Skeletal muscle satellite cell (primary cell): ENCODE measurements at regions not wholly inside any gene's neighbourhood (a gene's known extent, or its start where the extent isn't known, plus 50 kb on each side); places are given as distances from the start of the nearest gene placed in this dataset.

ENCODE experiments used
- H3K27me3 ChIP-seq: 2 replicates; pipeline ENCODE4 v1.7.0; 2013; ENCODE audit warnings: low read length; ENCODE audit not compliant: control insufficient read depth, insufficient read depth
- H3K36me3 ChIP-seq: 2 replicates; pipeline ENCODE4 v1.7.0; 2013; ENCODE audit warnings: mild to moderate bottlenecking, control low read depth, low read length; ENCODE audit not compliant: insufficient read depth
- H3K4me1 ChIP-seq: 2 replicates; pipeline ENCODE4 v1.7.0; 2013; ENCODE audit warnings: low read length; ENCODE audit not compliant: control insufficient read depth, insufficient read depth
- H3K4me2 ChIP-seq: 2 replicates; pipeline ENCODE4 v1.7.0; 2013; ENCODE audit warnings: mild to moderate bottlenecking, low read length
- H3K4me3 ChIP-seq: 2 replicates; pipeline ENCODE4 v1.7.0; 2013; ENCODE audit warnings: low read length
- H3K9ac ChIP-seq: 2 replicates; pipeline ENCODE4 v1.7.0; 2013; ENCODE audit warnings: mild to moderate bottlenecking, low read depth, low read length, moderate library complexity
- H3K9me3 ChIP-seq: replicated peaks from 2 replicates; pipeline ENCODE4 v1.7.0; 2013; ENCODE audit warnings: mild to moderate bottlenecking, control low read depth, low read length

GRCh38 chr9:69955536-69956355 lies 87.9 kb upstream of the MAMDC2 start:
- no peak overlapping the region for H3K9ac ChIP-seq
- H3K4me2 ChIP-seq = no peak overlapping the region
- H3K27me3 ChIP-seq = no peaks in the 10 kb centered on the region
- no peaks in the 10 kb centered on the region for H3K36me3 ChIP-seq
- no peak overlapping the region for H3K4me3 ChIP-seq
- no peaks in the 10 kb centered on the region for H3K9me3 ChIP-seq
- H3K4me1 ChIP-seq = no peaks in the 10 kb centered on the region

GRCh38 chr9:69961843-69962242 lies 81.8 kb upstream of the MAMDC2 start:
- Histone ChIP-seq H3K9me3 (no peaks in the 10 kb centered on the region), H3K4me1 (peaks cover 12% of the 10 kb centered on the region), H3K4me2 (no peak overlapping the region), H3K27me3 (no peaks in the 10 kb centered on the region), H3K36me3 (no peaks in the 10 kb centered on the region), H3K9ac (no peak overlapping the region), H3K4me3 (no peak overlapping the region)

- H3K4me3 ChIP-seq = no peak overlapping the region
These were observed 79.8 kb upstream of the MAMDC2 start for GRCh38 chr9:69963803-69964202.

GRCh38 chr9:69964446-69964845 lies 79.2 kb upstream of the MAMDC2 start:
- H3K9me3 ChIP-seq = no peaks in the 10 kb centered on the region

More at GRCh38 chr9:69963803-69964202, 79.8 kb upstream of the MAMDC2 start:
- Histone ChIP-seq H3K9ac (no peak overlapping the region), H3K4me2 (no peak overlapping the region), H3K4me1 (peaks cover 12% of the 10 kb centered on the region), H3K27me3 (no peaks in the 10 kb centered on the region), H3K36me3 (no peaks in the 10 kb centered on the region), H3K9me3 (no peaks in the 10 kb centered on the region)

GRCh38 chr9:69965416-69966145 lies 78.1 kb upstream of the MAMDC2 start:
- Histone ChIP-seq H3K4me2 (no peak overlapping the region), H3K9me3 (no peaks in the 10 kb centered on the region), H3K9ac (no peak overlapping the region), H3K4me1 (peaks cover 12% of the 10 kb centered on the region), H3K27me3 (no peaks in the 10 kb centered on the region), H3K4me3 (no peak overlapping the region), H3K36me3 (no peaks in the 10 kb centered on the region)

More at GRCh38 chr9:69964446-69964845, 79.2 kb upstream of the MAMDC2 start:
- Histone ChIP-seq H3K4me3 (no peak overlapping the region), H3K27me3 (no peaks in the 10 kb centered on the region), H3K4me2 (no peak overlapping the region), H3K9ac (no peak overlapping the region), H3K4me1 (peaks cover 12% of the 10 kb centered on the region), H3K36me3 (no peaks in the 10 kb centered on the region)

GRCh38 chr9:69967344-69967743 lies 76.3 kb upstream of the MAMDC2 start:
- Histone ChIP-seq H3K9me3 (no peaks in the 10 kb centered on the region), H3K9ac (no peak overlapping the region), H3K36me3 (no peaks in the 10 kb centered on the region), H3K4me3 (no peak overlapping the region), H3K4me2 (no peak overlapping the region), H3K4me1 (peaks cover 16% of the 10 kb centered on the region), H3K27me3 (no peaks in the 10 kb centered on the region)

- Histone ChIP-seq H3K9me3 (no peaks in the 10 kb centered on the region), H3K4me2 (no peak overlapping the region), H3K27me3 (no peaks in the 10 kb centered on the region), H3K4me3 (no peak overlapping the region), H3K36me3 (no peaks in the 10 kb centered on the region), H3K9ac (no peak overlapping the region), H3K4me1 (peaks cover 18% of the 10 kb centered on the region)
These were observed 73.6 kb upstream of the MAMDC2 start for GRCh38 chr9:69970001-69970533.

- peaks cover 23% of the 10 kb centered on the region for H3K4me1 ChIP-seq
- no peaks in the 10 kb centered on the region for H3K27me3 ChIP-seq
- H3K4me2 ChIP-seq = no peak overlapping the region
- H3K9me3 ChIP-seq = no peaks in the 10 kb centered on the region
- H3K36me3 ChIP-seq = no peaks in the 10 kb centered on the region
- peak overlapping the region; percentile 6 for H3K9ac ChIP-seq
- no peak overlapping the region for H3K4me3 ChIP-seq
These were observed 71.8 kb upstream of the MAMDC2 start for GRCh38 chr9:69971643-69972449.

GRCh38 chr9:69975681-69976080 lies 68.0 kb upstream of the MAMDC2 start:
- Histone ChIP-seq H3K9ac (peak overlapping the region; percentile 48), H3K36me3 (no peaks in the 10 kb centered on the region), H3K4me1 (peaks cover 25% of the 10 kb centered on the region), H3K27me3 (no peaks in the 10 kb centered on the region), H3K4me2 (peak overlapping the region; percentile 49), H3K9me3 (no peaks in the 10 kb centered on the region), H3K4me3 (no peak overlapping the region)

- Histone ChIP-seq H3K27me3 (no peaks in the 10 kb centered on the region), H3K9ac (peak overlapping the region; percentile 65), H3K4me3 (no peak overlapping the region), H3K36me3 (no peaks in the 10 kb centered on the region), H3K9me3 (no peaks in the 10 kb centered on the region), H3K4me1 (peaks cover 29% of the 10 kb centered on the region), H3K4me2 (peak overlapping the region; percentile 49)
These were observed 67.5 kb upstream of the MAMDC2 start for GRCh38 chr9:69976152-69976551.

- H3K27me3 ChIP-seq = no peaks in the 10 kb centered on the region
- no peak overlapping the region for H3K4me2 ChIP-seq
- H3K36me3 ChIP-seq = no peaks in the 10 kb centered on the region
- no peak overlapping the region for H3K9ac ChIP-seq
- H3K9me3 ChIP-seq = no peaks in the 10 kb centered on the region
- H3K4me3 ChIP-seq = no peak overlapping the region
- H3K4me1 ChIP-seq = peaks cover 35% of the 10 kb centered on the region
These were observed 63.6 kb upstream of the MAMDC2 start for GRCh38 chr9:69980041-69980440.
